Stimulated activated CD8-positive, alpha-beta memory T cell treated with anti-CD3 and anti-CD28 coated beads, Interleukin-7, amount 100 ng/mL, for 1 hour (primary cell): ENCODE measurements at regions not wholly inside any gene's neighbourhood (a gene's known extent, or its start where the extent isn't known, plus 50 kb on each side); places are given as distances from the start of the nearest gene placed in this dataset.

Experiments
- DNase-seq, 2 donors: peaks; one replicate each; pipeline ENCODE4 v3.0.0-alpha.2; 2020; ENCODE audit warnings: low read depth in 2 of 2

GRCh38 chr10:130401860-130402765 is 265.9 kb downstream of the GLRX3 start:
- DNase-seq = no peak

- no peak for DNase-seq
These were observed 267.2 kb downstream of the GLRX3 start for GRCh38 chr10:130403153-130404075.

GRCh38 chr10:130404476-130405055 is 268.4 kb downstream of the GLRX3 start:
- DNase-seq = no peak

- DNase-seq = no peak
These were observed 270.9 kb downstream of the GLRX3 start for GRCh38 chr10:130407052-130407451.

GRCh38 chr10:130409331-130409730 is 273.1 kb downstream of the GLRX3 start:
- no peak for DNase-seq

- DNase-seq = no peak
These were observed 273.7 kb downstream of the GLRX3 start for GRCh38 chr10:130409931-130410330.

GRCh38 chr10:130411496-130412085 is 275.4 kb downstream of the GLRX3 start:
- no peak for DNase-seq

GRCh38 chr10:130412317-130412716 is 276.1 kb downstream of the GLRX3 start:
- no peak for DNase-seq

GRCh38 chr10:130416334-130417150 is 280.4 kb downstream of the GLRX3 start:
- no peak for DNase-seq

- DNase-seq = no peak
These were observed 282.5 kb downstream of the GLRX3 start for GRCh38 chr10:130418731-130419130.

GRCh38 chr10:130421909-130422308 is 285.7 kb downstream of the GLRX3 start:
- no peak for DNase-seq

- no peak for DNase-seq
These were observed 286.5 kb downstream of the GLRX3 start for GRCh38 chr10:130422366-130423324.

- DNase-seq = no peak
These were observed 287.5 kb downstream of the GLRX3 start for GRCh38 chr10:130423455-130424305.

GRCh38 chr10:130424418-130424817 is 288.2 kb downstream of the GLRX3 start:
- DNase-seq = no peak

- no peak for DNase-seq
These were observed 289.0 kb downstream of the GLRX3 start for GRCh38 chr10:130425169-130425568.

- no peak for DNase-seq
These were observed 289.8 kb downstream of the GLRX3 start for GRCh38 chr10:130425881-130426435.

GRCh38 chr10:130427216-130427722 is 291.1 kb downstream of the GLRX3 start:
- no peak for DNase-seq

GRCh38 chr10:130428936-130429335 is 292.7 kb downstream of the GLRX3 start:
- no peak for DNase-seq
